Body of pancreas (tissue), 4 donors: ENCODE measurements at regions not wholly inside any gene's neighbourhood (a gene's known extent, or its start where the extent isn't known, plus 50 kb on each side); places are given as distances from the start of the nearest gene placed in this dataset.

Source experiments
- POLR2A ChIP-seq, 3 donors: fragments of 450-650 bp; IDR thresholded peaks; one replicate each; pipeline ENCODE4 v1.6.1; 2016; ENCODE audit warnings: antibody characterized with exemption in 3 of 3, mild to moderate bottlenecking in 2 of 3
- TF ChIP-seq, protein P1 (sequence below), 7 experiments: fragments of 450-650 bp in 4 of 7; fragments of 200-600 bp in 3 of 7; sonication (generic) in 3 of 7; IDR thresholded peaks; one replicate each; pipeline ENCODE4 v1.5.1; 2016 to 2019; ENCODE audit warnings: antibody characterized with exemption in 7 of 7

GRCh38 chr1:219797683-219798082, 130.7 kb downstream of the SLC30A10 start:
- TF ChIP-seq, protein P1, sequence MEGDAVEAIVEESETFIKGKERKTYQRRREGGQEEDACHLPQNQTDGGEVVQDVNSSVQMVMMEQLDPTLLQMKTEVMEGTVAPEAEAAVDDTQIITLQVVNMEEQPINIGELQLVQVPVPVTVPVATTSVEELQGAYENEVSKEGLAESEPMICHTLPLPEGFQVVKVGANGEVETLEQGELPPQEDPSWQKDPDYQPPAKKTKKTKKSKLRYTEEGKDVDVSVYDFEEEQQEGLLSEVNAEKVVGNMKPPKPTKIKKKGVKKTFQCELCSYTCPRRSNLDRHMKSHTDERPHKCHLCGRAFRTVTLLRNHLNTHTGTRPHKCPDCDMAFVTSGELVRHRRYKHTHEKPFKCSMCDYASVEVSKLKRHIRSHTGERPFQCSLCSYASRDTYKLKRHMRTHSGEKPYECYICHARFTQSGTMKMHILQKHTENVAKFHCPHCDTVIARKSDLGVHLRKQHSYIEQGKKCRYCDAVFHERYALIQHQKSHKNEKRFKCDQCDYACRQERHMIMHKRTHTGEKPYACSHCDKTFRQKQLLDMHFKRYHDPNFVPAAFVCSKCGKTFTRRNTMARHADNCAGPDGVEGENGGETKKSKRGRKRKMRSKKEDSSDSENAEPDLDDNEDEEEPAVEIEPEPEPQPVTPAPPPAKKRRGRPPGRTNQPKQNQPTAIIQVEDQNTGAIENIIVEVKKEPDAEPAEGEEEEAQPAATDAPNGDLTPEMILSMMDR (IDR thresholded peaks at IDR 0.05), result no peak
- no peak for TF ChIP-seq POLR2A (IDR thresholded peaks at IDR 0.05)
